ENCODE measurements at regions not wholly inside any gene's neighbourhood (a gene's known extent, or its start where the extent isn't known, plus 50 kb on each side); places are given as distances from the start of the nearest gene placed in this dataset.

DNA sequence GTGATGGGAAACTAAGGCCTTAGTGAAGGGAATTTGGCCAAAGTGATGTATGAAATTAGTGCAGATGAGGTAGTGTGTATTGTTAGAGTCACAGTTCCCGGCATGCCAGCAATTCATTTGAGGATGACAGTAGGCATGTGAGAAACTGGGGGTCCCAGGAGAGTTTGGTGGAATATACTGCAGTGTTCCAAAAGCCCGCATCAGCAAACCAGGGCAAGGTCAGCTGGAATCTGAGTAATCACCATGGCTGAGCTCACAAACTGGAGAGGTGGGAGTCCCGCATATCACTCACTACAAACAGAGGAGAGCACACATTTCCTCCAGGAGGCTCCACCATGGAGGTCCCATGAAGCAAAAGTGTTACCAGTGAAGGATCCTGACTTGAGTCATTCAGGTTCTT, 740.7 kb downstream of the TNS3 start:
- TF ChIP-seq, protein P1, sequence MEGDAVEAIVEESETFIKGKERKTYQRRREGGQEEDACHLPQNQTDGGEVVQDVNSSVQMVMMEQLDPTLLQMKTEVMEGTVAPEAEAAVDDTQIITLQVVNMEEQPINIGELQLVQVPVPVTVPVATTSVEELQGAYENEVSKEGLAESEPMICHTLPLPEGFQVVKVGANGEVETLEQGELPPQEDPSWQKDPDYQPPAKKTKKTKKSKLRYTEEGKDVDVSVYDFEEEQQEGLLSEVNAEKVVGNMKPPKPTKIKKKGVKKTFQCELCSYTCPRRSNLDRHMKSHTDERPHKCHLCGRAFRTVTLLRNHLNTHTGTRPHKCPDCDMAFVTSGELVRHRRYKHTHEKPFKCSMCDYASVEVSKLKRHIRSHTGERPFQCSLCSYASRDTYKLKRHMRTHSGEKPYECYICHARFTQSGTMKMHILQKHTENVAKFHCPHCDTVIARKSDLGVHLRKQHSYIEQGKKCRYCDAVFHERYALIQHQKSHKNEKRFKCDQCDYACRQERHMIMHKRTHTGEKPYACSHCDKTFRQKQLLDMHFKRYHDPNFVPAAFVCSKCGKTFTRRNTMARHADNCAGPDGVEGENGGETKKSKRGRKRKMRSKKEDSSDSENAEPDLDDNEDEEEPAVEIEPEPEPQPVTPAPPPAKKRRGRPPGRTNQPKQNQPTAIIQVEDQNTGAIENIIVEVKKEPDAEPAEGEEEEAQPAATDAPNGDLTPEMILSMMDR (IDR thresholded peaks at IDR 0.05): no peak
- TF ChIP-seq POLR2A (IDR thresholded peaks at IDR 0.05): no peak

Measured in thyroid gland (tissue), 4 donors.